Mucosa of gallbladder (tissue), 1 donor: ENCODE measurements at regions not wholly inside any gene's neighbourhood (a gene's known extent, or its start where the extent isn't known, plus 50 kb on each side); places are given as distances from the start of the nearest gene placed in this dataset.

Experiments
- DNase-seq: peaks from one replicate; pipeline ENCODE4 v3.0.0-alpha.2; 2020; ENCODE audit warnings: low spot score
- donor health status: DM: no; HTN: no; CAD: no.

DNA sequence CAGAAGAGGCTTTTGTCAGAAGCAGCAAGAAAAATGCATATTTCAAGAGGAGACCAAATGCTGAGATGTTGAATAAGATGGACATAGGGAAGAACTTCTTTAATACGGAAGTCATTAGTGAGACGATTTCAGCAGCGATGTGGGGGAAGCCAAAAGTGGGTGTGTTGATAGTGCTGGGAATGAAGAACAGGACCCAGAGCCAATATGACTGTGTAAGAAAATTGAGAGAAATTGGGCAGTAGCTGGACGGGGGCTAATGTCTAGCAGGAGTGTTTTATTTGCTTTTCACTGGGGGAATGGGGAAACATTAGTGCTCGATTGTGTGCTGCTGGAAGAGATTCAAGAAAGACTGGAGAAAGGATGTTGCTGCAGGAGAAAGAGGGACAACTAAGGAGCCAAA lies 788.7 kb upstream of the KLHL29 start:
- DNase-seq: no peak

DNA sequence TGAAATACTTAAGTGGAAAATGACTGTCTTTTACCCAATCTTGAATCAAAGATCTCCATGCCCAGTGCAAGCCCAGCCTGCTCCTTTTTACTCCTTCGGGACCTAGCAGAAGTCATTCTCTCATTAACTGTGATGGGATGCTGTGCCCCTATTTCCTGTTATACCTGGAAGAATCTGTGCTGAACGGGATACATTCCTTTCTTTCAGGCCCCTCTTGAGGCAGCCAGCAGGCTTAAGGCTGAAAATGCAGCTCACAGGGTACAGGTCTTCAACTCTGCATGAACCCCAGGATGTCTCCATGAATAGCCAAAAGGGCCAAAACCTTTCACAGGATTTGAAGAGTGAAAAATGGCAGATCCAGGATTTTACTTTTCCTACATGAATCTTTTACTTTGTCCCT lies 784.8 kb upstream of the KLHL29 start:
- DNase-seq: no peak

DNA sequence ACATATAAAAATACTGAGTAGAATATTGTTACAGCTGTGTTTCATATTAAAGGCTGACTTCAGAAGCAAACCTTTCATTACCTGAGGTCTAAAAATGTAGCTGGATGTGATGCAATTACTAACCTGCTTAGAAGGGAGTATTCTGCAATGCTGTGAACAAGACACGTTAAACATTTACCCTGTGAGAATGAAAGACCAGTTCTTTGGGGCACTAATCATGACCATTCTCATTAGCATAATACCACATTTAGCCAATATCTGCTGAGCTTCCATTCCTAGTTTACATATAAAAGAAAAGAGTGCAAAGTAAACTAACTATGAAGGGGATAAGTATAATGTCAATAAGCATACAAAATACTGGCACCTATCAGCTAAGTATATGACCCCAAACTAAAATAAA lies 784.0 kb upstream of the KLHL29 start:
- no peak for DNase-seq

DNA sequence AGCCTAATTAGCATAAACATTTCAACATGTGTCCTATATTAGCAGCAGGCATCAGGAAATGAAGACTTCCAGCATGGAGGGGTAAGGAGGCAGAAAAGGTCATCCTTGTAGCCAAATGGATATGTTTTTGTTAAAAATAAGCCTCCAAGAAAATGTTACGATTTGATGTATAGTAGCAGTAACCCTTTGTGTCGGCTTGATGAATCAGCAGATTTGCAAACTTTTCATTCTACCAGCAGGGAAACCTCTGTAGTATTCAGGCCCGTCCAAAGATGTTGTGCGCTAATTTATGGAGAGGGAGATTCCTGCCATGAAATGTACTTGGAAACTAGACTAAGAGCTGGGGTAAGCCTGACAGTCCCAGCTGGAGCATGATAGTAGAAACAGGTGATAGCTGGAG lies 780.8 kb upstream of the KLHL29 start:
- DNase-seq: no peak

DNA sequence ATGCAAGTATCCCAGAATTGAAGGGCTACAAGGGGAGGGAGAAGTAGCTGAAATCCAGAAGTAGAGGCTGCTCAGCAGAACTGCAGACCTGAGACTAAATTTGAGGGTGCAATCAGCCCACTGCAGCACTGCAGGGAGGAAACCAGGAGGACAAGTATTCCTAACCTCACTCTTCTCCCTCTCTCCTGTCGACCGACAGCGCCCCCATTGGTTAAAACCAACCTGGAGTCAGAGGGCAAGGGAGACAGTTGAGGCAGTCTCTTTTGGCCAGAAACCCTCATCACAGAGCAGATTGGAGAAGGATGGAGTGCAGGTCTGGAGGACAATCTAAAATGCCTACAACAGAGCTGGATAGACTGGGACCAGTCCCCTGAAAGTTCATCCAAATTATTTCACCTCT lies 768.9 kb upstream of the KLHL29 start:
- DNase-seq: no peak

DNA sequence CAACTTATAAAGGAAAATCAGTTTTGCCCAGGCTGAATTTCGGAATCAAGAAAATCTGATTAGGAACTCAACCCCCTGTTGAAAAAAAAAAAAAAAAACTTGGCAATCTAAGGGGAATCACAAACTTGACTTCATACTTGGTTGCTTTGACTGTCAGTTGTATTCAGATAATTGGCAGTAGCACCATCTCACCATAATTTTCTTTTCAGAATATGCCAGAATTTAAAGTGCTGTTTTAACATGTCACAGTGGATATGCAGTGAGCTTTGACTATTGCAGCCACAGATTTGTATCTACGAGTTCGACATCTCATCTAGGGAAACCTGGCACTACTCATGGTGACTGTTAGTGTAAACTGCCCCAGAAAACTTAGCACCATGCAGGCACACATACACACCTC lies 761.4 kb upstream of the KLHL29 start:
- DNase-seq: no peak

DNA sequence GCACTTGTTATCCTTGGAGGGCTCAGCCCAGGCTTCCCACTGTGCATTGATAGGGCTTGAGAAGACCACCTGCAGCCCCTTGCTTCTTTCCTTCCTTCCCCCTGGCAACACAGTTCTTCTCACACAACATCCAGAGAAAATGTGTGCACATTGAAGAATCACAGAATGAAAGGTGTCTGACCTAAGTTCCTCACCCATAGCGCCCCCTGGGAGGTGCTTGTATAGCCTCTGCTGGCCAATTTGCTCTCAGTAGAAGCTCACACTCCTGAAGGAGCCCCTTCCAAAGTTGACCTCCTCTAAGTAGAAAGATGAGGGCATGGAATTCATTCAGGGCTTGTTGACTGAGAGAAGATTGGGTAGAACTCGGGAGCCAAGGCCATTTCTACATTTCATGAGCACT lies 758.4 kb upstream of the KLHL29 start:
- no peak for DNase-seq

DNA sequence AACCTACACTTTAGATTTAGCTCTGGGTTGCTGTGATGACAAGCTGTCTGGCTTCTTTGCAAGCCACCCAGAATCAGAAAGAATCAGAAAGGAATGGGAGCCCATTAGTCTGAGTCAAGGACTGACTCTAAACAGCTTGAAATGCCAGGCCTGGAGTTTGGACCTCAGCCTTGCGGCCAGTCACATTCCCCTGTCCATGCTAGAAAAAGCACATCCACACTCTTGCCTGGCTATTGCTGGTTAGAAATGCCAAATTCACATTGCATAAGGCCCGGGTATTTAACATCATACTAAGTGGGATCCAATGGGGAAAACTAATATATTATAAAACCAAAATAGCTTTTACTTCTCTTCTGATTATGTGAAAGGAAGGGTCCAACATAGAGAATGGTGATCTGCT lies 756.8 kb upstream of the KLHL29 start:
- peak; percentile 20 for DNase-seq

DNA sequence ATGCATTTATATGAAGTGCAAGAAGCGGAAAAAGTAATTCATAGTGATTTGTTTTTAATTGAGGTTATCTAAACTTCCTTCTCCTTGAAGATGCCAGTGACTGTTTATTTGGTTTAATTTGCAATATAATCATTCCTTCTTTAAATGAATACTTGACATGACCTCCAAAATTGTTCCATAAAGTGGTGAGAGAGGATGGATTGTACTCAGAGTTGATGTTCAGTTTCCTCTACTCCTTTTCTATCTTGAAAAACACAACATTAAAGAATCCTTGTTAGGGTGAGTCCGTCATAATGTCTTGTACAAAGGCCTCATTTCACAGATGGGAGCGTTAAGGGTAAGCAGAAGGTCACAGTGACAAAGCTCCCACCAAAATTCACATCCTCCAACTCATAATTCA lies 756.1 kb upstream of the KLHL29 start:
- DNase-seq: no peak

DNA sequence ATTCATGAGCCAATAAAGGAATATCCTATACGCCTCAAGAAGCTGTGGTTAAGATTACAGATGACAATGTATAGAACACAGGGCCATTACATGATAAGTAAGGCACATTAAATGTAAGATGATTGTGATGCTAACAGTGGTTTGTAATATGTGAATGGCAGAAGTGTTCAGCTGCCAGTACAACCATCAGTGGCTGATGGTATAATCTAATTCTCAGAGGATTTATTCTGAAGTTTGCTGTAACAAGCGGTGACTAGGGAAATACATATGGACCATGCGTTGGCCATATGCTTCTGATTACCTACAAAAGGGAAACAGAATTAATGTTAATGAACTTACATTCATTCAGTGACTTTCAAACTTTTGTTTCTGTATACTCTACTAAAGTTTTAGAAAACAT lies 750.8 kb upstream of the KLHL29 start:
- DNase-seq: no peak

DNA sequence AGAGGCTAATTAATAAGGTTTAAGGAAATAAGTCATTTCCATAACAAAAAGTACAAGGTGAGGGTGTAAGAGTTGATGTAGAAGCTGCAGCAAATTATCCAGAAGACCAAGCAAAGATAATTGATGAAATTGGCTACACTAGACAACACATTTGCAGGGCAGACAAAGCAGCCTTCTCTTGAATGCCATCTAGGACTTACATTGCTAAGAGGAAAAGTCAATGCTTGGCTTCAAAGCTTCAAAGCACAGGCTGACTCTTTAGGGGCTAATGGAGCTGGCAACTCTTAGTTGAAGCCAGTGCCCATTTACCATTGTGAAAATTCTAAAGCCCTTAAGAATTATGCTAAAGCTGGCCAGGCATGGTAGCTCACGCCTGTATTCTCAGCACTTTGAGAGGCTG lies 728.6 kb upstream of the KLHL29 start:
- no peak for DNase-seq

DNA sequence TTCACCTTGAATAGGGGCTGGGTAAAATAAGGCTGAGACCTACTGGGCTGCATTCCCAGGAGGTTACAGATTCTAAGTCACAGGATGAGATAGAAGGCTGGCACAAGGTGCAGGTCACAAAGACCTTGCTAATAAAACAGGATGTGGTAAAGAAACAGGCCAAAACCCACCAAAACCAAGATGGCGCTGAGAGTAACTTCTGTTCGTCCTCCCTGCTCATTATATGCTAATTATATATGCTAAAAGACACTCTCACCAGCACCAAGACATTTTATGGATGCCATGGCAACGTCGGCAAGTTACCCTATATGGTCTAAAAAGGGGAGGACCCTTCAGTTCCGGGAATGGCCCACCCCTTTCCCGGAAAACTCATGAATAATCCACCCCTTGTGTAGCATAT lies 711.5 kb upstream of the KLHL29 start:
- no peak for DNase-seq

DNA sequence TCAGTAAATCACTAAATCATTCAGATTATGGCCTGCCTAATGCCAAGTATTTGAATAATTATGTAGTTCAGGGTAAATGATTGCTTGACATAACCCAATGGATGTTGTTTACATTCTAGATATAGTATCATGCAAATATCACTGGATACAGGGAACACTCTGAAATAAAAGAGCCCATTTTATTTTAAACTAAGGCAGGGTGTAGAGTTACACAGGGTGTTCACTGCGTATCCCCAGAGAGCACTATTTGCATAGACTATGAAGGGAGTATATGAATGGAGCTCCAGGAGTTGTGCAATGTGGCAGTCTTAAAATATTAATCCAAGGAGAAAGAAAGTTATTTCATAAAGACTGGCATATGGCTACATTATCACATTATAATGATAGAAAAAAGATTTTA lies 701.1 kb upstream of the KLHL29 start:
- DNase-seq: no peak

DNA sequence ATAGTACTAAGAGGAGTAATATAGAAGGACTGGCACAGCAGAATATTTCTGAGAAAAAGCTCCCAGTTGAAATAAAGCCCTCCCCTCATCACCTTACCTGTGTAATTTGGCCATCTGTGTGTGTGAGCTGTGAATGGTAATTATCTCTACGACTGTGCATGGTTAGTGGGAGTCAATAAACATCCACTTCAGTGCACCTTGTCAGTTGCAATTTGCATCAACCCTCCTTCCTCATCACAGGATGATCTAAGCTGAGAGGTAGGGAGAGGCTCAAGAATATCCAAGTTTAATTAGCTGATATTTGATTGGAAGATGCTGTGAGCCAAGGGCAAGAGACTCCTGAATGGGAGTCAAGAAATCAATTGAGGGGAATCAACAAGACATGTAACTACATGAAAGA lies 694.9 kb upstream of the KLHL29 start:
- DNase-seq: no peak

DNA sequence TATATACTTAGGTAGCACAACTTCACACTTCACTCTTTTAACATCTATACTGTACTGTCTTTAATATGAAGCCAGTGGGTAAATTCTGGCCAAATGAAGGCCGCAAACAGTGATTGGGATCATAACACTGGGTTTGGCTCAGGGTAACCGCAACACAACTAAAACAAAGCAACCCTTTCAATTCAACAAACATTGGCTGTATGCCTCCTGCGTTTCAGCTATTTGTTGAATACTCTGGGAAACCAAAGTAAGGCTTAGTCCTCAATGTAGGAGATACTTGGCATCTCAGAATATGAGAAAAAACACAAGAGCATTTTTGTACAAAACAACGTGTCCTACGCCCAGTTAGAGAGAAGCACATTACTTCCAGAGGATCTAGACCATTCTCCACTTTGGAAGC lies 693.3 kb upstream of the KLHL29 start:
- no peak for DNase-seq

DNA sequence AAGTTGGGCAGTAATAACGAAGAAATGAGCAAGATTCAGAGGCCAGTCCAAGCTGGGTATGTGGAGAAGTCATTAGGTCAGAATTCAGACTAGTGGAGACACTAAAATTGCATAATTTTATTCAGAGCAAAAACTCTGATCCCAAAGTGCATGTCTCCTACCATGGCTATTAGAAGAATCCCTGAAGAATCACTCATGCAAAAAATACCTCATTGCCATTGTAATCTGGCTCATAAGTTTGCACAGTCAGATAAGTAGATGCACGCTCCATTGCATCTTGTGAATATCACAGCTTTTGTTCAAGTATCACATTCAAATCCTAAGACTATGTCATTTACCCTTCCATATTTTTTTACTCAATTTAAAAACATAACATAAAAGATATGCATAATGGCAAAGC lies 692.2 kb upstream of the KLHL29 start:
- no peak for DNase-seq

DNA sequence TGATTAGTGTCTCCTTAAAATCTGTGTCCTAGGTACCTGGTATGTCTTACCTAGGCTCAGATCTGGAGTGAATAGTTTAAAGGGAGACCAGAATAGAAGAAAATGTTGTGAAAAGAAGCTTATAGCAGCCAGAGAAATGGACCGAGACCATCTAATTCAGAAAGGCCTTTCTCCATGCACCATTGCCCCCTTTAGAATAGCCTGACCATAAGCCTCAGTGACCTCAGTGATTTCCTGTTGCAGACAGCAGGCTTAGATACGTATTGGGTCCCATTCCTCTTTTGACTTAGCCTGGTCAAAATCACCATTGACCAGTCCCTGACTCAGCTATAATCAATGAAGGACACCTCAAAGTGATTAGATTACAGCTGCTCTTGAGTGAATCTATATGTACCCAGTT lies 690.7 kb upstream of the KLHL29 start:
- DNase-seq: no peak

DNA sequence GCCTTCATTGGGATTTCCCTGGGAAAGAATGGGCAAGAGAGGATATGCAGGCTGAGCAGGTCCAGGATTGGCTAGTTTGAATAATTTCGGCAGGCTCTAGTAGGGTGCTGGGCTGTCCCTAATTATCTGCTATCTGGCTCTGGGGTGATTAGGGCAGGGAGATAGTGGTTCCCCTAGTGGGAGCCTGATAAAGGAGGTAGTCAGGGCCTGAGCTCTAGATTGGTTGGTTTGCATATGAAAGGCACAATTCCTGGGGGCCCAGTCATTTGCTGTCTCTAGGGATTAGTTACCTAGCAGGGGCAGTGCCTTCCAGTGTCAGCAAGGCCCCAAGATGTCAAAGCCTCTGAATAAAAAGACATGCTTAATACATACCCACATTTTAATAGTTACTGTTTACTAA lies 690.1 kb upstream of the KLHL29 start:
- no peak for DNase-seq

DNA sequence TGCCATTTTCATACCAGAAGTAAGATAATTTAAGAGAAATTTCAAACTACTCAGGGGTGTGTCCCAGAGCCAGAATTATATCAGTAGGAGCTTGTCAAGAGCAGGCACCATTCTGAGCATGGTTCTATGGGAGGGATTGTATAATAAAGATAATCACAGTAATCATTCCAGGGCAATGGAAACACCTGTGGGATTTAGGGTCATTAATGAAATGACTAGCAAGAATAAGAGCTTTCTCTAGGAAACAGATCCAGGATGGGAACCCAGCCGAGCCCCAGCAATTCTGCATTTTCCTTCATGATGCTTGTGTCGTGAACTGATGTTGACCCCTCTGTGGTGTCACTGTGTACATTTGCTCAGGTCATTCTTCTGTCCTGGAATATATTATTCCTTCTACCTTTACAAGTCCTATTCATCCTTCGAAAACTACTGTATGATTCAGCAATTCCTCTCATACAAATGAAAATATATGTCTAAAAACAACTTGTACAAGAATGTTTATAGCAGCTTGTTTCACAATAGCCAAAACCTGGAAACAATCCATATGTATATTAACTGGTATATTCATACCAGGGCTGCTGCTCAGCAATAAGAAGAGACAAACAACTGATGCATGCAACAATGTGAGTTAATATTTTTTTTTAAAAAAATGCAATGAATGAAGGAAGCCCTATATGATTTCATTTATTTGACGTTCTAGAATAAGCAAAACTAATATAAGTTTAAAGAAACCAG lies 687.8 kb upstream of the KLHL29 start:
- DNase-seq: no peak

DNA sequence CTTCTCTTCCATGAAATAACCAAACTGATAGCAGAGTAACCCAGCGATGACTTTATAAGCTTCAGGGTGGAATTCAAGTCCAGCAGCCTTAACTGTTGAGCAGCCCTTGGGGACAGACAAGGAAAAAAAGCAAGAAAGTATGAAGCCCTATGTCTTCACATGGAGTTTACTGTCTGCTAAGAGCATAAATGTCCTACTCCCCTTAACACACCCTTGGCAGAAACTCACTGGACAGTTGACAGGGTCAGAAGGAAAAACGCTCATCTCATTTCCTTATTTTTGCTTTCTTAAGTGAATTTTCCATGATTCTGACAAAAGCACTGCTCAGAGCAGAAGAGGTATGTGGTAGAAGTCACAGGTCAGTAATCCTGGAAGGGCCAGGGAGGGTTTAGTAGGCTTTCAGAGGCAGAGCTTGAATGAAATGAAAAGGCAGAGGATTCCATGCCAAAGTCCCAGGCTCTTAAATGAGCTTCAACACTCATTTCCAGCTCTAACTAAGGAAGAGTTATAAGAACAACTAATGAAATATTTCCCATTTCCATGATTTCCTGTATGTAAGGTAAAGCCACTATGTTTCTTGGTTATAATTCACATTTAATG lies 683.3 kb upstream of the KLHL29 start:
- DNase-seq: no peak

DNA sequence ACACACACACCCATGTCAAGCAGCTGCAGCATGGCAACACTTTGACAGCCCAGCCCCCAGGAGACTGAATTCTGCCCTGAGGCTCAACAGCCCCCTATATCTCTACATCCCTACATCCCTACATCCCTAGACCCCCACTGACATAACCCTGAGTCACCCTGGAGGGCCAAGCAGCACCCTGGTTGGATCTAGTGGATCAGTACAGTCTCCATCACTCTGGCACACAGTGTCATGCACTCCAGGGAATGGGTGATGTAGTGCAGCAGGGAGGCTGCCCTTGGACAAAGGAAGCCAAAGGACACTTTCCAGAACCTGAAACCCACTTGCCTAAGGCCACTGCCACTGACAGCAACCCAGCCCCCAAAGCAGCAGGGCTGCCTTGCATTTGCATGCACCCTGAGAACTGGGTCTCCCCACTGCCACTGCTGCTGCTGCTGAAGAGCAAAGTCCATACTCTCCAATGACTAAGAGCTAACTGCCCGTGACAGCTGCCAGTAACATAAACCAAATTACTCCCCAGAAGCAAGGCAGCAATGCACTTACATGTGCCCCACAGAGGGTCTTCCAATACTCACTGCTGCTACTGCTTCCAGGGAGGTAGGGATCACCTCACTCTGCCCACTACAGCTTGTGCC lies 681.6 kb upstream of the KLHL29 start:
- DNase-seq: no peak

DNA sequence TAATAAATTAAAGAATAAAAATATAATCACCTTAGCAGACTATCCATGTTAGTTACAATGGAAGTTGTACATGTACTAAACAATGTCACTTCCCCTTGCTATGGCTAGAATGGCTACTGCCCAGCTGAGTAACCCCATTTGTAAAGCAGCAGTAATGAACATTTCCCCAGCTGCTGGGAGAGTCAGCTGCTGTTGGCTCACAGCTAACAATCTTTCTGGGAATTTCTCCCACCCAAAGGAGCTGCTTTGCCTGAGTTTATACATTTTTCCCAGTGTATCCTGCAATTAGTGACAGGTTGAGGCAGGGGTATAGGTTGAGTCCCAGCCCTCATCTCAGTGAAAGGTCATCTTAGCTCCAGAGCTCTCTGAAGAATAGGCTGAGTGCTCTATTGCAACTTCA lies 665.6 kb upstream of the KLHL29 start:
- DNase-seq: no peak

DNA sequence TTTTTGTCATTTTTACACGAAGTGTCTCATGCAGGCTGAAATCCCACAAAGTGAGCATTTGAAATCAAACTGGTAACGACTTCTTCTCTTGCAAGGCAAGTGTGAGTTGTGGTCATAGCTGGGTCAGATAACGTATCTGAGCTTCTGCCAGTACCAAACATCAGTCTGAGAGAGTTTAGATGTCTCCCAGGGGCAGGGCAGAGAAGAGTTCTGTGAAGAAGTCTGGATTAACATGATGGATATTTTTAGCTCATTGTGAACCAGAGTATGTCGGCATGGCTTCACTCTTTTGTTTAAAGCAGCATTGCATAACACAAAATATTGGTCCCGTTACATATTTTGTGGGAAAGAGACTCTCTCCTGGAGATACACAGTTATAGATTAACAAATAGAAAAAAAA lies 655.5 kb upstream of the KLHL29 start:
- no peak for DNase-seq
